ENCODE measurements at regions not wholly inside any gene's neighbourhood (a gene's known extent, or its start where the extent isn't known, plus 50 kb on each side); places are given as distances from the start of the nearest gene placed in this dataset.

DNA sequence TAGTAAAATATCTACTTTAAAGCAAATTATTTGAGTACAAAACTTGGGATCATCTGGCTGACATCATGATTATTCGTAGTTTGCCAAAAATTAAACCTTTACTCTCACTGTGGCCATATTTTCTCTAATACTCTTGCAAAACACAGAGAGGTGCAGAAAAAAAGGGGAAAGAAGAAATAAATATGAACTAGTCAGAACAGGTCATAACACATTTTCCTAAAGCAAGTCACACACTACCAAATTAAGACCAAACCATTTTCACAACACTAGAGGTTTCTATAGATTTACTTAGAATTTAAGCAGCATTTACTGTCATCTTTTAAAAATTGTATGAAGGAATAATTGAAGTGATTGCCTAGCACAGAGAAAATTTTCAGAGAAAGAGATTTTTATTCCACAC lies 726.1 kb downstream of the SORCS1 start:
- WGBS, 5 donors, result 26 to 64% (median 58%) methylated on average over 1 of the region's 1 CpG
- intact Hi-C loops (cut with DNase I; ENCODE audit: low total_unique reads), result no loop called here
- no peaks in the 10 kb centered on the region for H3K27me3 ChIP-seq

DNA sequence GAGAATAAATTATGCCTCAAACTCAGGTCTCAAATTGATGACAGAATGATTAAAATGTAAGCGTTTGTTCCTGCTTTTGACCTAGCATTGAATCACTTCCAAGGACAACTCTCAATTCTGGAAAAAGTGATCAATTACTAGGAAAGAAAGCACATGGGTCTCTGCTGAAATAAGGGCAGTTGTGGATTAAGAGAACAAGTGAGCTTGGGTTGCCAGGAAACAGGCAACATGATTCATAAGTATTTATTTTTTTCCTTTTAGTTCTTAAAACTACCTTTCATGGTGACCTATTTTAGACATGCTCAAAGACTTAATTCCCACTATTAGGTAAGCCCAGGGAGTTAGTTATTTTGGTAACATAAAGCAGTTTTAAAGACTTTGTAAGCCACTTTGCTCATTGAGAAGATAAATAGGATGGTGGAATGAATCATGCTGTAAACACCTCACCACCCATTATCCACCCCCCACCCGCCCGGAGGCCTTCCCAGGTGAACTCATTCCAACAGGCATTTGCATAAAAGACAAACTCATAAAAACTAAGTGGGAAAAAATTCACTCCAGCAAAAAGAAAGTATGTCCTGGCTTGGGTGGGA lies 728.3 kb downstream of the SORCS1 start:
- TF ChIP-seq, protein P1, sequence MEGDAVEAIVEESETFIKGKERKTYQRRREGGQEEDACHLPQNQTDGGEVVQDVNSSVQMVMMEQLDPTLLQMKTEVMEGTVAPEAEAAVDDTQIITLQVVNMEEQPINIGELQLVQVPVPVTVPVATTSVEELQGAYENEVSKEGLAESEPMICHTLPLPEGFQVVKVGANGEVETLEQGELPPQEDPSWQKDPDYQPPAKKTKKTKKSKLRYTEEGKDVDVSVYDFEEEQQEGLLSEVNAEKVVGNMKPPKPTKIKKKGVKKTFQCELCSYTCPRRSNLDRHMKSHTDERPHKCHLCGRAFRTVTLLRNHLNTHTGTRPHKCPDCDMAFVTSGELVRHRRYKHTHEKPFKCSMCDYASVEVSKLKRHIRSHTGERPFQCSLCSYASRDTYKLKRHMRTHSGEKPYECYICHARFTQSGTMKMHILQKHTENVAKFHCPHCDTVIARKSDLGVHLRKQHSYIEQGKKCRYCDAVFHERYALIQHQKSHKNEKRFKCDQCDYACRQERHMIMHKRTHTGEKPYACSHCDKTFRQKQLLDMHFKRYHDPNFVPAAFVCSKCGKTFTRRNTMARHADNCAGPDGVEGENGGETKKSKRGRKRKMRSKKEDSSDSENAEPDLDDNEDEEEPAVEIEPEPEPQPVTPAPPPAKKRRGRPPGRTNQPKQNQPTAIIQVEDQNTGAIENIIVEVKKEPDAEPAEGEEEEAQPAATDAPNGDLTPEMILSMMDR (IDR thresholded peaks at IDR 0.05), result no peak
- TF ChIP-seq POLR2AphosphoS5 (IDR thresholded peaks at IDR 0.05) (no peak), POLR2A (IDR thresholded peaks at IDR 0.05) (no peak), EP300 (IDR thresholded peaks at IDR 0.05) (no peak)
- H3K4me1 ChIP-seq, result no peaks in the 10 kb centered on the region
- WGBS, 5 donors, result 55 to 75% (median 68%) methylated on average over 3 of the region's 3 CpGs
- no peaks in the 10 kb centered on the region for H3K27me3 ChIP-seq
- DNase-seq, result peak in 1 of 2 donors; percentile 7
- H3K27ac ChIP-seq, result no peak overlapping the region
- H3K9me3 ChIP-seq, result peaks cover 0 to 9% (median 0%) of the 10 kb centered on the region in 4 donors
- intact Hi-C loops (cut with DNase I; ENCODE audit: low total_unique reads), result no loop called here
- H3K36me3 ChIP-seq, result no peaks in the 10 kb centered on the region
- H3K4me3 ChIP-seq, result no peak overlapping the region

More for the DNA sequence above, 726.1 kb downstream of the SORCS1 start:
- Histone ChIP-seq H3K36me3 (no peaks in the 10 kb centered on the region), H3K4me1 (no peaks in the 10 kb centered on the region), H3K4me3 (no peak overlapping the region), H3K9me3 (peaks cover 0 to 9% (median 0%) of the 10 kb centered on the region in 4 donors), H3K27ac (no peak overlapping the region)
- no peak for DNase-seq
- TF ChIP-seq POLR2A (IDR thresholded peaks at IDR 0.05), result no peak
- TF ChIP-seq EP300 (IDR thresholded peaks at IDR 0.05), result no peak
- TF ChIP-seq POLR2AphosphoS5 (IDR thresholded peaks at IDR 0.05), result no peak
- TF ChIP-seq, protein P1 (IDR thresholded peaks at IDR 0.05), result no peak

DNA sequence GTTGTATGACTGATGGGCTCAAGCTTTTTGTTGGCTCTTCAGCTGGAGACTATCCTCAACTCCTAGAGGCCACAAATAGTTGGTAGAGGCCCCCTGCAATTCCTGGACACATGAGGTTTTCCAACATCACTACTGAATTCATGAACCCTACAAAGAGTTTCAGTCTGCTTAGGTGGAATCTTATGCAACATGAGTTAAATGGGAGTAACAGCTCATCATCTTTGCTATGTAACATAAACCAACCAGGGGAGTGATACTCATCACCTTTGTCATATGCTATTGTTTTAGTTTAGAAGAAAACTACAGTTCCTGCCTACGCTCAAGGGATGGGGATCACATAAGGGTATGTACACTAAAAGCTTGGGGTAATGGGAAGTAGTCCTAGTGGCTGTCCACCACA lies 729.4 kb downstream of the SORCS1 start:
- intact Hi-C loops (cut with DNase I; ENCODE audit: low total_unique reads), result no loop called here
- H3K27me3 ChIP-seq, result no peaks in the 10 kb centered on the region
- no peak overlapping the region for H3K27ac ChIP-seq
- no peak for DNase-seq
- no peaks in the 10 kb centered on the region for H3K4me1 ChIP-seq
- peaks cover 0 to 9% (median 0%) of the 10 kb centered on the region in 4 donors for H3K9me3 ChIP-seq
- TF ChIP-seq, protein P1 (IDR thresholded peaks at IDR 0.05), result no peak
- TF ChIP-seq POLR2AphosphoS5 (IDR thresholded peaks at IDR 0.05) (no peak), EP300 (IDR thresholded peaks at IDR 0.05) (no peak), POLR2A (IDR thresholded peaks at IDR 0.05) (no peak)
- H3K4me3 ChIP-seq, result no peak overlapping the region
- WGBS, 5 donors, result 75 to 95% (median 81%) methylated on average over 1 of the region's 1 CpG
- H3K36me3 ChIP-seq, result no peaks in the 10 kb centered on the region

DNA sequence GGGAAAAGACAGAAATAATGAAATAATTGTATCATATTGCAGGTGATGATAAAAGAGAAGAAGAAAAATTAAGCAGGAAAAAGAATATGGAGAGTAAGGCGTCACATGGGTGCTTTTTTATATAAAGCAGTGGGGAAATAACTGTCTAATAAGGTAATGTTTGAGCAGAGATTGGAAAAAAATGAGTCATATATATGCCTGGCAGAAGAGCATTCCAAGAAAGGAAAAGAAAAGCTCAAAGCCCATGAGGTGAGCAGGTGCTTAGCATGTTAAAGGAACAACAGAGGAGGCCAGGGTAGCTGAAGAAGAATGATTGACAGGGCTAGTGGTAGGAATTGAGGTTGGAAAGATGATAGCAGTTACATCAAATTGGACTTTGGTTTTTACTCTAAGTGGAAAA lies 739.5 kb downstream of the SORCS1 start:
- intact Hi-C loops (cut with DNase I; ENCODE audit: low total_unique reads), result no loop called here
- 66 to 85% (median 75%) methylated on average over 1 of the region's 1 CpG for WGBS, 5 donors
- H3K4me1 ChIP-seq, result no peaks in the 10 kb centered on the region
- no peaks in the 10 kb centered on the region for H3K27me3 ChIP-seq
- no peaks in the 10 kb centered on the region for H3K9me3 ChIP-seq
- H3K36me3 ChIP-seq, result no peaks in the 10 kb centered on the region
- H3K27ac ChIP-seq, result no peak overlapping the region
- DNase-seq, result no peak
- H3K4me3 ChIP-seq, result no peak overlapping the region
- TF ChIP-seq EP300 (IDR thresholded peaks at IDR 0.05) (no peak), POLR2A (IDR thresholded peaks at IDR 0.05) (no peak), POLR2AphosphoS5 (IDR thresholded peaks at IDR 0.05) (no peak)
- TF ChIP-seq, protein P1 (IDR thresholded peaks at IDR 0.05), result no peak
